Panc1 (cell line): ENCODE measurements at regions not wholly inside any gene's neighbourhood (a gene's known extent, or its start where the extent isn't known, plus 50 kb on each side); places are given as distances from the start of the nearest gene placed in this dataset.

ENCODE experiments used
- POLR2AphosphoS5 ChIP-seq: IDR thresholded peaks from 2 replicates; pipeline ENCODE4 v1.6.1; 2012; ENCODE audit warnings: mild to moderate bottlenecking, low read depth, low read length, moderate library complexity
- SIN3A ChIP-seq: IDR thresholded peaks from 2 replicates; pipeline ENCODE4 v1.6.1; 2012; ENCODE audit warnings: low read depth, mild to moderate bottlenecking, low read length, moderate library complexity, borderline replicate concordance; ENCODE audit not compliant: insufficient read depth
- TCF7L2 ChIP-seq: IDR thresholded peaks from 2 replicates; pipeline ENCODE4 v1.6.1; 2011; ENCODE audit warnings: mild to moderate bottlenecking, low read depth, low read length, inconsistent platforms
- TF ChIP-seq, protein P1 (sequence below): fragments of 450-650 bp; IDR thresholded peaks from 2 replicates; pipeline ENCODE4 v1.5.1; 2017; ENCODE audit warnings: mild to moderate bottlenecking
- TF ChIP-seq, protein P2 (sequence below), 2 experiments: IDR thresholded peaks; 2 replicates each; pipeline ENCODE4 v1.6.1; 2011 to 2012; ENCODE audit warnings: low read depth in 2 of 2, control low read depth in 1 of 2, low read length in 1 of 2, mild to moderate bottlenecking in 1 of 2, moderate library complexity in 1 of 2; ENCODE audit not compliant: insufficient read depth in 1 of 2

DNA sequence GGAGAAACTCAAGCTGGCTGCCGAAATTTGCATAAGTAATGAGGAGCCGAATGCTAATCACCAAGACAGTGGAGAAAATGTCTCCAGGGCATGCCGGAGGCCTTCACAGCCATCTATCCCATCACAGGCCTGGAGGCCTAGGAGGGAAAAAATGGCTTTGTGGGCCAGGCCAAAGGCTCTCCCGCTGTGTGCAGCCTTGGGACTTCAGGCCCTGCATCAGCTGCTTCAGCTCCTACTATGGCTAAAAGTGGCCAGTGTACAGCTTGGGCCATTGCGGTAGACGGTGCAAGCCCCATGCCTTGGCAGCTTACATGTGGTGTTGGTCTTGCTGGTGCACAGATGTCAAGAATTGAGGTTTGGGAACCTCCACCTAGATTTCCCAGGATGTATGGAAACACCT lies 162.6 kb upstream of the FAM47A start:
- TF ChIP-seq, protein P1, sequence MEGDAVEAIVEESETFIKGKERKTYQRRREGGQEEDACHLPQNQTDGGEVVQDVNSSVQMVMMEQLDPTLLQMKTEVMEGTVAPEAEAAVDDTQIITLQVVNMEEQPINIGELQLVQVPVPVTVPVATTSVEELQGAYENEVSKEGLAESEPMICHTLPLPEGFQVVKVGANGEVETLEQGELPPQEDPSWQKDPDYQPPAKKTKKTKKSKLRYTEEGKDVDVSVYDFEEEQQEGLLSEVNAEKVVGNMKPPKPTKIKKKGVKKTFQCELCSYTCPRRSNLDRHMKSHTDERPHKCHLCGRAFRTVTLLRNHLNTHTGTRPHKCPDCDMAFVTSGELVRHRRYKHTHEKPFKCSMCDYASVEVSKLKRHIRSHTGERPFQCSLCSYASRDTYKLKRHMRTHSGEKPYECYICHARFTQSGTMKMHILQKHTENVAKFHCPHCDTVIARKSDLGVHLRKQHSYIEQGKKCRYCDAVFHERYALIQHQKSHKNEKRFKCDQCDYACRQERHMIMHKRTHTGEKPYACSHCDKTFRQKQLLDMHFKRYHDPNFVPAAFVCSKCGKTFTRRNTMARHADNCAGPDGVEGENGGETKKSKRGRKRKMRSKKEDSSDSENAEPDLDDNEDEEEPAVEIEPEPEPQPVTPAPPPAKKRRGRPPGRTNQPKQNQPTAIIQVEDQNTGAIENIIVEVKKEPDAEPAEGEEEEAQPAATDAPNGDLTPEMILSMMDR = no peak
- no peak for TF ChIP-seq POLR2AphosphoS5
- TF ChIP-seq, protein P2, sequence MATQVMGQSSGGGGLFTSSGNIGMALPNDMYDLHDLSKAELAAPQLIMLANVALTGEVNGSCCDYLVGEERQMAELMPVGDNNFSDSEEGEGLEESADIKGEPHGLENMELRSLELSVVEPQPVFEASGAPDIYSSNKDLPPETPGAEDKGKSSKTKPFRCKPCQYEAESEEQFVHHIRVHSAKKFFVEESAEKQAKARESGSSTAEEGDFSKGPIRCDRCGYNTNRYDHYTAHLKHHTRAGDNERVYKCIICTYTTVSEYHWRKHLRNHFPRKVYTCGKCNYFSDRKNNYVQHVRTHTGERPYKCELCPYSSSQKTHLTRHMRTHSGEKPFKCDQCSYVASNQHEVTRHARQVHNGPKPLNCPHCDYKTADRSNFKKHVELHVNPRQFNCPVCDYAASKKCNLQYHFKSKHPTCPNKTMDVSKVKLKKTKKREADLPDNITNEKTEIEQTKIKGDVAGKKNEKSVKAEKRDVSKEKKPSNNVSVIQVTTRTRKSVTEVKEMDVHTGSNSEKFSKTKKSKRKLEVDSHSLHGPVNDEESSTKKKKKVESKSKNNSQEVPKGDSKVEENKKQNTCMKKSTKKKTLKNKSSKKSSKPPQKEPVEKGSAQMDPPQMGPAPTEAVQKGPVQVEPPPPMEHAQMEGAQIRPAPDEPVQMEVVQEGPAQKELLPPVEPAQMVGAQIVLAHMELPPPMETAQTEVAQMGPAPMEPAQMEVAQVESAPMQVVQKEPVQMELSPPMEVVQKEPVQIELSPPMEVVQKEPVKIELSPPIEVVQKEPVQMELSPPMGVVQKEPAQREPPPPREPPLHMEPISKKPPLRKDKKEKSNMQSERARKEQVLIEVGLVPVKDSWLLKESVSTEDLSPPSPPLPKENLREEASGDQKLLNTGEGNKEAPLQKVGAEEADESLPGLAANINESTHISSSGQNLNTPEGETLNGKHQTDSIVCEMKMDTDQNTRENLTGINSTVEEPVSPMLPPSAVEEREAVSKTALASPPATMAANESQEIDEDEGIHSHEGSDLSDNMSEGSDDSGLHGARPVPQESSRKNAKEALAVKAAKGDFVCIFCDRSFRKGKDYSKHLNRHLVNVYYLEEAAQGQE (IDR thresholded peaks at IDR 0.05; ENCODE audit: insufficient read depth in 1 of 2, low read depth in 2 of 2, low read length in 1 of 2) = no peak
- no peak for TF ChIP-seq TCF7L2
- TF ChIP-seq SIN3A = no peak
